ENCODE measurements at regions not wholly inside any gene's neighbourhood (a gene's known extent, or its start where the extent isn't known, plus 50 kb on each side); places are given as distances from the start of the nearest gene placed in this dataset.
"Not testable (repeated sequence)": the region's sequence is repeated elsewhere in the genome, so short reads cannot be mapped to it uniquely, and the experiment has no call there.

DNA sequence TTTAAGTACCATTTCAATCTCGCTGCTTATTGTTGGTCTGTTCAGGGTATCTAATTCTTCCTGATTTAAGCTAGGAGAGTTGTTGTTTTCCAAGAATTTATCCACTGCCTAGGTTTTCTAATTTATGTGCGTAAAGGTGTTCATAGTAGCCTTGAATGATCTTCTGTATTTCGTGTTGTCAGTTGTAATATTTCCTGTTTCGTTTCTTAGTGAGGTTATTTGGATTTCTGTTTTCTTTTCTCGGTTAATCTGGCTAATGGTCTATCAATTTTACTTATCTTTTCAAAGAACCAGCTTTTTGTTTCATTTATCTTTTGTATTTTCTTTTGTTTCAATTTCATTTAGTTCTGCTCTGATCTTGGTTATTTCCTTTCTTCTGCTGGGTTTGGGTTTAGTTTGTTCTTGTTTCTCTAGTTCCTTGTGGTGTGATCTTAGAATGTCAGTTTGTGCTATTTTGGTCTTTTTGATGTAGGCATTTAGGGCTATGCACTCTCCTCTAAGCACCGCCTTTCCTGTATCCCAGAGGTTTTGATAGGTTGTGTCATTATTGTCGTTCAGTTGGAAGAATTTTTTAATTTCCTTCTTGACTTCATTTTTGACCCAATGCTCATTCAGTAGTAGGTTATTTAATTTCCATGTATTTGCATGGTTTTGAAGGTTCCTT, 92.5 kb upstream of the CSRP2 start:
- not testable (repeated sequence) for H2AFZ ChIP-seq; H3K9me2 ChIP-seq (ENCODE audit: insufficient read depth); H3K36me3 Mint-ChIP-seq (ENCODE audit: low read depth); H3K27ac ChIP-seq (ENCODE audit: low read depth); H3K79me2 ChIP-seq (replicated peaks; ENCODE audit: insufficient read depth); H3K36me3 ChIP-seq (ENCODE audit: insufficient read depth); H3F3A ChIP-seq (replicated peaks; ENCODE audit: low read depth); ATAC-seq; H3K4me3 ChIP-seq; H3K27ac Mint-ChIP-seq; H3K27me3 Mint-ChIP-seq (ENCODE audit: insufficient read depth, low read depth, poor library complexity); H3K27me3 ChIP-seq (ENCODE audit: insufficient read depth); H3K4me2 ChIP-seq; DNase-seq (ENCODE audit: low spot score); H3K4me3 Mint-ChIP-seq; H4K20me1 ChIP-seq (replicated peaks; ENCODE audit: insufficient read depth)
- H3K4me1 ChIP-seq (ENCODE audit: insufficient read depth), result peaks cover 34% of the 10 kb centered on the region
- Mint-ChIP-seq H3K9me3 (peaks cover 13% of the 10 kb centered on the region), H3K4me1 (peaks cover 30% of the 10 kb centered on the region)

- Mint-ChIP-seq H3K4me1 (peaks cover 52% of the 10 kb centered on the region), H3K4me3 (peak overlapping the region; percentile 27; the same call in 2 of the 3 replicates), H3K27ac (no peak overlapping the region), H3K9me3 (peaks cover 13% of the 10 kb centered on the region), H3K27me3 (ENCODE audit: insufficient read depth, low read depth, poor library complexity) (peaks cover 2% of the 10 kb centered on the region), H3K36me3 (ENCODE audit: low read depth) (no peaks in the 10 kb centered on the region; the same call in 2 of the 3 replicates)
- Histone ChIP-seq H3K36me3 (ENCODE audit: insufficient read depth) (no peaks in the 10 kb centered on the region), H3K4me1 (ENCODE audit: insufficient read depth) (peaks cover 50% of the 10 kb centered on the region), H3K4me2 (peak overlapping the region; percentile 69), H3K9me2 (ENCODE audit: insufficient read depth) (no peaks in the 10 kb centered on the region; the same call in 1 of the 2 replicates), H3F3A (replicated peaks; ENCODE audit: low read depth) (no peaks in the 10 kb centered on the region), H3K27ac (ENCODE audit: low read depth) (peak overlapping the region; percentile 17), H3K27me3 (ENCODE audit: insufficient read depth) (peaks cover 30% of the 10 kb centered on the region), H4K20me1 (replicated peaks; ENCODE audit: insufficient read depth) (no peaks in the 10 kb centered on the region), H3K4me3 (peak overlapping the region; percentile 33), H3K79me2 (replicated peaks; ENCODE audit: insufficient read depth) (no peaks in the 10 kb centered on the region), H2AFZ (no peak overlapping the region)
- DNase-seq (ENCODE audit: low spot score) (peak; percentile 41), ATAC-seq (peak; percentile 41)
- TF ChIP-seq, protein P1, sequence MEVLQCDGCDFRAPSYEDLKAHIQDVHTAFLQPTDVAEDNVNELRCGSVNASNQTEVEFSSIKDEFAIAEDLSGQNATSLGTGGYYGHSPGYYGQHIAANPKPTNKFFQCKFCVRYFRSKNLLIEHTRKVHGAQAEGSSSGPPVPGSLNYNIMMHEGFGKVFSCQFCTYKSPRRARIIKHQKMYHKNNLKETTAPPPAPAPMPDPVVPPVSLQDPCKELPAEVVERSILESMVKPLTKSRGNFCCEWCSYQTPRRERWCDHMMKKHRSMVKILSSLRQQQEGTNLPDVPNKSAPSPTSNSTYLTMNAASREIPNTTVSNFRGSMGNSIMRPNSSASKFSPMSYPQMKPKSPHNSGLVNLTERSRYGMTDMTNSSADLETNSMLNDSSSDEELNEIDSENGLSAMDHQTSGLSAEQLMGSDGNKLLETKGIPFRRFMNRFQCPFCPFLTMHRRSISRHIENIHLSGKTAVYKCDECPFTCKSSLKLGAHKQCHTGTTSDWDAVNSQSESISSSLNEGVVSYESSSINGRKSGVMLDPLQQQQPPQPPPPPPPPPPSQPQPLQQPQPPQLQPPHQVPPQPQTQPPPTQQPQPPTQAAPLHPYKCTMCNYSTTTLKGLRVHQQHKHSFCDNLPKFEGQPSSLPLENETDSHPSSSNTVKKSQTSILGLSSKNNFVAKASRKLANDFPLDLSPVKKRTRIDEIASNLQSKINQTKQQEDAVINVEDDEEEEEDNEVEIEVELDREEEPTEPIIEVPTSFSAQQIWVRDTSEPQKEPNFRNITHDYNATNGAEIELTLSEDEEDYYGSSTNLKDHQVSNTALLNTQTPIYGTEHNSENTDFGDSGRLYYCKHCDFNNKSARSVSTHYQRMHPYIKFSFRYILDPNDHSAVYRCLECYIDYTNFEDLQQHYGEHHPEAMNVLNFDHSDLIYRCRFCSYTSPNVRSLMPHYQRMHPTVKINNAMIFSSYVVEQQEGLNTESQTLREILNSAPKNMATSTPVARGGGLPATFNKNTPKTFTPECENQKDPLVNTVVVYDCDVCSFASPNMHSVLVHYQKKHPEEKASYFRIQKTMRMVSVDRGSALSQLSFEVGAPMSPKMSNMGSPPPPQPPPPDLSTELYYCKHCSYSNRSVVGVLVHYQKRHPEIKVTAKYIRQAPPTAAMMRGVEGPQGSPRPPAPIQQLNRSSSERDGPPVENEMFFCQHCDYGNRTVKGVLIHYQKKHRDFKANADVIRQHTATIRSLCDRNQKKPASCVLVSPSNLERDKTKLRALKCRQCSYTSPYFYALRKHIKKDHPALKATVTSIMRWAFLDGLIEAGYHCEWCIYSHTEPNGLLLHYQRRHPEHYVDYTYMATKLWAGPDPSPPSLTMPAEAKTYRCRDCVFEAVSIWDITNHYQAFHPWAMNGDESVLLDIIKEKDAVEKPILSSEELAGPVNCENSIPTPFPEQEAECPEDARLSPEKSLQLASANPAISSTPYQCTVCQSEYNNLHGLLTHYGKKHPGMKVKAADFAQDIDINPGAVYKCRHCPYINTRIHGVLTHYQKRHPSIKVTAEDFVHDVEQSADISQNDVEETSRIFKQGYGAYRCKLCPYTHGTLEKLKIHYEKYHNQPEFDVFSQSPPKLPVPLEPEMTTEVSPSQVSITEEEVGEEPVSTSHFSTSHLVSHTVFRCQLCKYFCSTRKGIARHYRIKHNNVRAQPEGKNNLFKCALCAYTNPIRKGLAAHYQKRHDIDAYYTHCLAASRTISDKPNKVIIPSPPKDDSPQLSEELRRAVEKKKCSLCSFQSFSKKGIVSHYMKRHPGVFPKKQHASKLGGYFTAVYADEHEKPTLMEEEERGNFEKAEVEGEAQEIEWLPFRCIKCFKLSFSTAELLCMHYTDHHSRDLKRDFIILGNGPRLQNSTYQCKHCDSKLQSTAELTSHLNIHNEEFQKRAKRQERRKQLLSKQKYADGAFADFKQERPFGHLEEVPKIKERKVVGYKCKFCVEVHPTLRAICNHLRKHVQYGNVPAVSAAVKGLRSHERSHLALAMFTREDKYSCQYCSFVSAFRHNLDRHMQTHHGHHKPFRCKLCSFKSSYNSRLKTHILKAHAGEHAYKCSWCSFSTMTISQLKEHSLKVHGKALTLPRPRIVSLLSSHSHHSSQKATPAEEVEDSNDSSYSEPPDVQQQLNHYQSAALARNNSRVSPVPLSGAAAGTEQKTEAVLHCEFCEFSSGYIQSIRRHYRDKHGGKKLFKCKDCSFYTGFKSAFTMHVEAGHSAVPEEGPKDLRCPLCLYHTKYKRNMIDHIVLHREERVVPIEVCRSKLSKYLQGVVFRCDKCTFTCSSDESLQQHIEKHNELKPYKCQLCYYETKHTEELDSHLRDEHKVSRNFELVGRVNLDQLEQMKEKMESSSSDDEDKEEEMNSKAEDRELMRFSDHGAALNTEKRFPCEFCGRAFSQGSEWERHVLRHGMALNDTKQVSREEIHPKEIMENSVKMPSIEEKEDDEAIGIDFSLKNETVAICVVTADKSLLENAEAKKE (CRISPR knock-in tag; IDR thresholded peaks at IDR 0.05), result no peak
- TF ChIP-seq REST (IDR thresholded peaks at IDR 0.05; ENCODE audit: unreplicated experiment) (no peak), POLR2AphosphoS5 (IDR thresholded peaks at IDR 0.05; ENCODE audit: low read depth) (no peak), ZNF114 (CRISPR knock-in tag; IDR thresholded peaks at IDR 0.05) (no peak), EZH2 (IDR thresholded peaks at IDR 0.05; ENCODE audit: low read depth, unreplicated experiment) (no peak), EZH2phosphoT487 (IDR thresholded peaks at IDR 0.05; ENCODE audit: unreplicated experiment) (no peak), ZNF331 (CRISPR knock-in tag; IDR thresholded peaks at IDR 0.05; ENCODE audit: low read depth) (no peak), CREB1 (CRISPR knock-in tag; IDR thresholded peaks at IDR 0.05; ENCODE audit: low read depth) (no peak)
- TF ChIP-seq, protein P2, sequence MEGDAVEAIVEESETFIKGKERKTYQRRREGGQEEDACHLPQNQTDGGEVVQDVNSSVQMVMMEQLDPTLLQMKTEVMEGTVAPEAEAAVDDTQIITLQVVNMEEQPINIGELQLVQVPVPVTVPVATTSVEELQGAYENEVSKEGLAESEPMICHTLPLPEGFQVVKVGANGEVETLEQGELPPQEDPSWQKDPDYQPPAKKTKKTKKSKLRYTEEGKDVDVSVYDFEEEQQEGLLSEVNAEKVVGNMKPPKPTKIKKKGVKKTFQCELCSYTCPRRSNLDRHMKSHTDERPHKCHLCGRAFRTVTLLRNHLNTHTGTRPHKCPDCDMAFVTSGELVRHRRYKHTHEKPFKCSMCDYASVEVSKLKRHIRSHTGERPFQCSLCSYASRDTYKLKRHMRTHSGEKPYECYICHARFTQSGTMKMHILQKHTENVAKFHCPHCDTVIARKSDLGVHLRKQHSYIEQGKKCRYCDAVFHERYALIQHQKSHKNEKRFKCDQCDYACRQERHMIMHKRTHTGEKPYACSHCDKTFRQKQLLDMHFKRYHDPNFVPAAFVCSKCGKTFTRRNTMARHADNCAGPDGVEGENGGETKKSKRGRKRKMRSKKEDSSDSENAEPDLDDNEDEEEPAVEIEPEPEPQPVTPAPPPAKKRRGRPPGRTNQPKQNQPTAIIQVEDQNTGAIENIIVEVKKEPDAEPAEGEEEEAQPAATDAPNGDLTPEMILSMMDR (conservative IDR thresholded peaks at IDR 0.05; ENCODE audit: low read depth in 2 of 2), result no peak
These were observed 88.5 kb upstream of the CSRP2 start for GRCh38 chr12:76967181-76967885.
